ENCODE measurements at regions not wholly inside any gene's neighbourhood (a gene's known extent, or its start where the extent isn't known, plus 50 kb on each side); places are given as distances from the start of the nearest gene placed in this dataset.

GRCh38 chr10:107356396-107356795, 191.9 kb upstream of the SORCS1 start:
- no peak for FAIRE-seq

DNA sequence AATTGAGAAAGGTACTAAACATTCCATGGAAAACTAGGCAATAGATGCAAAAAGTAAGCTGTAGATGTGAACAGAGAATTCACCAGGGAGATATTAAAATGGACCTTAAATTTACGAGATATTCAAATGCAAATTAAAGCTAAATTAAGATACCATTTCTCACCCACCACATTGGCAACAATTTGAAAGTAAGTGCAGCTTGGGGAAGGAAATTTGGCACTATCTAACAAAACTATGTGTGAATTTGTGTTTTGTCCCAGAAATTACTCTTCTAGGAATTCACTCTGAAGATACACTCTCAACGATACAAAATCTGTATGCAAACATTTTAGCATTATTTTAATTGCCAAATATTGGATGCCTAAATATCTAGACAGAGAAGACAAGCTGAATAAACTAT, 178.2 kb upstream of the SORCS1 start:
- no peak for FAIRE-seq
- no peak for DNase-seq (ENCODE audit: low spot score in 2 of 2)

More at GRCh38 chr10:107356396-107356795, 191.9 kb upstream of the SORCS1 start:
- no peak for DNase-seq (ENCODE audit: low spot score in 2 of 2)

DNA sequence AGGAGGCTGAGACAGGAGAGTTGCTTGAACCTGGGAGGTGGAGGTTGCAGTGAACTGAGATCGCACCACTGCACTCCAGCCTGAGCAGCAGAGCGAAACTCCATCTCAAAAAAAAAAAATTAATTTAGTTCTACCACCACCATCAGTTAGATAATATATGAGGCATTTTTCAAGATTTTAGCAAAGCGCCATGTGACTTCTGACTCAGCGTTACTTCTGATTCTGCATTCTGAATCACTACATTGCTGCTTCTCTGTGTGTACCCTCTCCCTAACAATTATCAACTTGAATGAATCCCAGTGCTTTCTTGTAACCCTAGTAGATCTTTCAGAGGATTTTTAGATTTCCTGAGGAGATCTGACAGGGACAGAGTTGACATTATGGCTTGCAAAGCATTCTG, 176.8 kb upstream of the SORCS1 start:
- no peak for DNase-seq (ENCODE audit: low spot score in 2 of 2)
- no peak for FAIRE-seq

- FAIRE-seq: no peak
- no peak for DNase-seq (ENCODE audit: low spot score in 2 of 2)
Observed at GRCh38 chr10:107340326-107340725, 175.8 kb upstream of the SORCS1 start.

DNA sequence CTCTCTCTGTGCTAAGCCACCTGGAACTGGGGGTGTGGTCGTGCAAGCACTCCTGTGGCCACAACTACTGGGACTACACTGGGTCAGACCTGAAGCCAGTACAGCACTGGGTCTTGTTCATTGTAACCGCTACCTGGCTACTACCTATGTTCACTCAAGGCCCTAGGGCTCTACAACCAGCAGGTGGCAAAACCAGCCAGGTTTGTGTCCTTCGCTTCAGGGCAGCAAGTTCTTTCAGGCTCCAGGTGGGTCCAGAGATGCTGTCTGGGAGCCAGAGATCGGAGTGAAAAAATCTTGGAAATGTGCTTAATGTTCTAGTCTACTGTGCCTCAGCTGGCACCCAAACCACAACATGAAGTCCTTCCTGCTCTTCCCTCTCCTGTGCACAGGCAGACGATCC, 171.6 kb upstream of the SORCS1 start:
- DNase-seq (ENCODE audit: low spot score in 2 of 2) (no peak), FAIRE-seq (no peak)

GRCh38 chr10:107317592-107317991, 153.1 kb upstream of the SORCS1 start:
- DNase-seq (ENCODE audit: low spot score in 2 of 2) (no peak), FAIRE-seq (no peak)

- no peak for FAIRE-seq
- no peak for DNase-seq (ENCODE audit: low spot score in 2 of 2)
Observed at GRCh38 chr10:107303203-107303602, 138.7 kb upstream of the SORCS1 start.

GRCh38 chr10:107299606-107300005, 135.1 kb upstream of the SORCS1 start:
- FAIRE-seq (no peak), DNase-seq (ENCODE audit: low spot score in 2 of 2) (no peak)

- FAIRE-seq: no peak
- no peak for DNase-seq (ENCODE audit: low spot score in 2 of 2)
Observed at GRCh38 chr10:107284187-107284586, 119.7 kb upstream of the SORCS1 start.

- DNase-seq (ENCODE audit: low spot score in 2 of 2) (no peak), FAIRE-seq (no peak)
Observed at GRCh38 chr10:107280293-107280692, 115.8 kb upstream of the SORCS1 start.

DNA sequence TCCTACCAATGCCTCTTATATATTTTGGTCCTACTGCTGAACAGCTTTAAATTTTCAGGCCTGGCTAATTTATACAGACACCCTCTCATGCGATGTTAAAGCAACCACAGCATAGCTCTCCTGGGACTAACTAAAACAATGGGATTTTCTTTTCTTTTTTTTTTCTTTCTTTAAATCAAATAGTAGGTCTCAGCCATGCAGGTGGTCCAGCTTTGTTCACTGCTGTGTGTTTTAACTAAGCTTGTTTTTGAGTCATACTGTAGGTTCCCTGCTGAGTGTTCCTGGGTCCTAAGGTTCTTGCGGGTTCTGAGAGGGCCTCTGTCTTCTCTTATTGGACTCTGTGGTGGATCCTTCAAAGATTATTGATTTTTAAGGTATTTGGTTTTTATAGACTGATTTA, 113.1 kb upstream of the SORCS1 start:
- FAIRE-seq (no peak), DNase-seq (ENCODE audit: low spot score in 2 of 2) (no peak)

- FAIRE-seq (no peak), DNase-seq (ENCODE audit: low spot score in 2 of 2) (no peak)
Observed at GRCh38 chr10:107275806-107276205, 111.3 kb upstream of the SORCS1 start.

GRCh38 chr10:107269626-107270025, 105.1 kb upstream of the SORCS1 start:
- FAIRE-seq (no peak), DNase-seq (ENCODE audit: low spot score in 2 of 2) (no peak)

- FAIRE-seq (no peak), DNase-seq (ENCODE audit: low spot score in 2 of 2) (no peak)
Observed at GRCh38 chr10:107264742-107265141, 100.2 kb upstream of the SORCS1 start.

GRCh38 chr10:107244122-107244521, 79.6 kb upstream of the SORCS1 start:
- DNase-seq (ENCODE audit: low spot score in 2 of 2) (no peak), FAIRE-seq (no peak)

DNA sequence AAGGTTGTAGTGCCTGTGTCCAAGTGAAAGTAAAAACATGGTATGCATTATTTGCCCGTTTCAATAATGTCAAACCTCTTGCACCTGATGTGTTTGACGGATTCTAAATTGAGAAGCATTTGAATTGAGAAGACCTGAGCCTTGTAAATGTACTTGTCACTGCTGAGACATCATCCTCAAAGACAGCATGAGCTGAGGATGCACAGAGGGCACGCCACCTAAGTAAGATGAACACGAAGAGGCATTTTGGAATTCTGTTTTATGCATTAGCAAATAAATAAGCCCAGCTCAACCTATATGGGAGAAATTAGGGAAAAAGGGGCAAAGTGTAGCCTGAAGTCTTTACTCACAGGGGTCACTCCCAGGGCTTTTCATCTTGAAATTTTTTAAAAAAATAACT, 73.8 kb upstream of the SORCS1 start:
- DNase-seq (ENCODE audit: low spot score in 2 of 2): no peak
- FAIRE-seq: no peak

DNA sequence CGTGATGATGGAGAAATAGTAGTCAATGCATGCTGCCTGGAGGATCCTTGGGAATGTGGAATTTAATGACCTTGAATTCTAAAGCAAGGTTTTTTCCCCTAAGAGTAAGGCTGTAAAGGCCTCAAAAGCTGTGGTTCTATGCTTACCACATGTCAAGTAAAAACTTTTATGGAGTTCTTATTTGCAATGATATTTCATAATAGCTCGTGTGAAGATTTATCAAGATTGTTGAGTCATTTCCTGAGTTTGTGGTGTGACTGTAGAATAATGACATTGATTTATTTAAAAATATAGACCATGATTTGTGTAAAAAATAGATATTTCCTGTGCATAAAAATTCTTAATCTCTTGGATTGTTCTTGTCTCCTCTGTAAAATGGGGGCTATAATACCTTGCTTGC, 67.5 kb upstream of the SORCS1 start:
- FAIRE-seq: no peak

GRCh38 chr10:107230887-107231286, 66.4 kb upstream of the SORCS1 start:
- DNase-seq (ENCODE audit: low spot score in 2 of 2) (no peak), FAIRE-seq (no peak)

More for the DNA sequence above, 67.5 kb upstream of the SORCS1 start:
- no peak for DNase-seq (ENCODE audit: low spot score in 2 of 2)

DNA sequence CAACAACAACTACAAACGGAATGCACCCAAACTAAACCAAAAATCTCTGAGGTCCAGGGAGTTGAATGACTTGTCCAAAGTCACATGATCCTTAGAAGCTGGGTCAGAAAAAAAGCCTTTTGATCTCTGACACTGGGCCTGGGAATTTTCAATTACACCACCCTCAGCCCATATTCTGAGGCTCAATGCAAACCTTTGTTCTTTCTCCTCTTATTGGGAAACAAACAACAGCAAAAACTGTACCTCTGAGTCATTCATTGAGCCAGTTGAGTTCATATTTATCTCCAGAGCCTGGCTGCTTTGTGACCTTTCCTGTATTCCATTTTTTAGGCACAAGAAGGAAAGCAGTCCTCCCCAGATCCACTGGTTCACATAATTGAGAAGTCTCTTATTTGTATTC, 51.2 kb upstream of the SORCS1 start:
- DNase-seq (ENCODE audit: low spot score in 2 of 2) (no peak), FAIRE-seq (no peak)

Measured in frontal cortex (tissue), 3 donors.